Hepatocyte (in vitro differentiated cells): ENCODE measurements at regions not wholly inside any gene's neighbourhood (a gene's known extent, or its start where the extent isn't known, plus 50 kb on each side); places are given as distances from the start of the nearest gene placed in this dataset.

Source experiments
- CTCF ChIP-seq: fragments of 200-600 bp; sonication (generic); IDR thresholded peaks from 2 replicates; pipeline ENCODE4 v1.5.1; 2016; ENCODE audit warnings: antibody characterized with exemption, mild to moderate bottlenecking; ENCODE audit not compliant: poor library complexity
- EZH2 ChIP-seq: fragments of 200-600 bp; sonication (generic); IDR thresholded peaks from 2 replicates; pipeline ENCODE4 v1.6.1; 2016; ENCODE audit warnings: antibody characterized with exemption, mild to moderate bottlenecking, borderline replicate concordance
- EZH2phosphoT487 ChIP-seq: fragments of 200-600 bp; sonication (generic); IDR thresholded peaks from one replicate; pipeline ENCODE4 v1.6.1; 2018; ENCODE audit warnings: antibody characterized with exemption, mild to moderate bottlenecking, low read depth, moderate library complexity; ENCODE audit not compliant: unreplicated experiment, severe bottlenecking

GRCh38 chr2:180873219-180873618 is 107.2 kb upstream of the UBE2E3 start:
- no peak for TF ChIP-seq CTCF
- no peak for TF ChIP-seq EZH2
- no peak for TF ChIP-seq EZH2phosphoT487
